ENCODE measurements at regions not wholly inside any gene's neighbourhood (a gene's known extent, or its start where the extent isn't known, plus 50 kb on each side); places are given as distances from the start of the nearest gene placed in this dataset.

- DNase-seq (ENCODE audit: low read depth): no peak
These were observed 1958.7 kb upstream of the IGFBP7 start for GRCh38 chr4:59068722-59069418.

GRCh38 chr4:59086410-59086809 is 1976.2 kb upstream of the IGFBP7 start:
- DNase-seq (ENCODE audit: low read depth): no peak

GRCh38 chr4:59091146-59092142 is 1981.3 kb upstream of the IGFBP7 start:
- no peak for DNase-seq (ENCODE audit: low read depth)

GRCh38 chr4:59094505-59094904 is 1984.3 kb upstream of the IGFBP7 start:
- no peak for DNase-seq (ENCODE audit: low read depth)

- no peak for DNase-seq (ENCODE audit: low read depth)
These were observed 1992.1 kb upstream of the IGFBP7 start for GRCh38 chr4:59102311-59102710.

GRCh38 chr4:59120287-59120814 is 2010.2 kb upstream of the IGFBP7 start:
- DNase-seq (ENCODE audit: low read depth): no peak

GRCh38 chr4:59122626-59123025 is 2012.4 kb upstream of the IGFBP7 start:
- DNase-seq (ENCODE audit: low read depth): no peak

GRCh38 chr4:59126159-59126558 is 2016.0 kb upstream of the IGFBP7 start:
- DNase-seq (ENCODE audit: low read depth): no peak

GRCh38 chr4:59127006-59127405 is 2016.8 kb upstream of the IGFBP7 start:
- DNase-seq (ENCODE audit: low read depth): no peak

- DNase-seq (ENCODE audit: low read depth): no peak
These were observed 2017.6 kb upstream of the IGFBP7 start for GRCh38 chr4:59127743-59128142.

GRCh38 chr4:59135248-59135985 is 2025.2 kb upstream of the IGFBP7 start:
- no peak for DNase-seq (ENCODE audit: low read depth)

GRCh38 chr4:59161249-59161648 is 2038.9 kb upstream of the ADGRL3 start:
- no peak for DNase-seq (ENCODE audit: low read depth)

GRCh38 chr4:59175617-59176016 is 2024.5 kb upstream of the ADGRL3 start:
- no peak for DNase-seq (ENCODE audit: low read depth)

- no peak for DNase-seq (ENCODE audit: low read depth)
These were observed 2020.8 kb upstream of the ADGRL3 start for GRCh38 chr4:59179372-59179771.

- no peak for DNase-seq (ENCODE audit: low read depth)
These were observed 2020.0 kb upstream of the ADGRL3 start for GRCh38 chr4:59180161-59180560.

GRCh38 chr4:59180969-59181368 is 2019.2 kb upstream of the ADGRL3 start:
- no peak for DNase-seq (ENCODE audit: low read depth)

- DNase-seq (ENCODE audit: low read depth): no peak
These were observed 2004.3 kb upstream of the ADGRL3 start for GRCh38 chr4:59195839-59196238.

GRCh38 chr4:59200992-59201391 is 1999.1 kb upstream of the ADGRL3 start:
- no peak for DNase-seq (ENCODE audit: low read depth)

GRCh38 chr4:59217910-59218631 is 1982.1 kb upstream of the ADGRL3 start:
- DNase-seq (ENCODE audit: low read depth): no peak

GRCh38 chr4:59222221-59222620 is 1977.9 kb upstream of the ADGRL3 start:
- DNase-seq (ENCODE audit: low read depth): no peak

GRCh38 chr4:59223292-59223941 is 1976.7 kb upstream of the ADGRL3 start:
- no peak for DNase-seq (ENCODE audit: low read depth)

All from Daoy (cell line).